ENCODE measurements at regions not wholly inside any gene's neighbourhood (a gene's known extent, or its start where the extent isn't known, plus 50 kb on each side); places are given as distances from the start of the nearest gene placed in this dataset.
A peak's percentile ranks its signal among the peaks of the same experiment; 100 is the strongest.

DNA sequence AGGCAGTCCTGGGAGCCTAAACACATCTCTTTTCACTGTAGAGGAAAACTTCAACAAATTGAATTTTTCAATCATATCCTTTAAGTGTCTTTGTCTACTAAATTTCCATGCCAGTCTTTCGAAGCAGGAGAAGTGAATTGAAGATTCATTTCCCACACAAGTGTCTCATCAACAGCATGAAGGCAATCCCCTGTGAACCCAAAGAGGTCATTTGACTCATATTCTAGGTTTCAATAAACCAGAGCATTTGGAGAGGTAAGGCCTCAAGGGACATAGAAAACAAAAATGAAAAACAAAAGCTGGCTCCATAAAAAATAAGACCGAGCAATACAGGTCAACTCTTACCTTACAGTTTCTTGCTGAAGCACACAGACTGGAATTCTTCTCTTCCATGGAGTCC, 94.1 kb upstream of the ATP1B1 start:
- ChIA-PET POLR2A (no interaction called here), CTCF (no interaction called here)
- no peak for TF ChIP-seq USF2 (IDR thresholded peaks at IDR 0.05)
- TF ChIP-seq MAZ (IDR thresholded peaks at IDR 0.05; ENCODE audit: borderline replicate concordance, low read depth, low read length), result no peak
- TF ChIP-seq SREBF2 (IDR thresholded peaks at IDR 0.05), result no peak
- TF ChIP-seq HMGXB4 (CRISPR knock-in tag; IDR thresholded peaks at IDR 0.05; ENCODE audit: borderline replicate concordance), result no peak
- no peak for TF ChIP-seq CEBPB (IDR thresholded peaks at IDR 0.05)
- no peak for TF ChIP-seq MYC (IDR thresholded peaks at IDR 0.05; ENCODE audit: borderline replicate concordance, low read length)
- no peak for TF ChIP-seq ESRRA (IDR thresholded peaks at IDR 0.05; ENCODE audit: borderline replicate concordance, low read length)
- TF ChIP-seq MAFK (IDR thresholded peaks at IDR 0.05; ENCODE audit: partially characterized antibody), result no peak
- no peak for TF ChIP-seq BHLHE40 (IDR thresholded peaks at IDR 0.05; ENCODE audit: low read depth, low read length)
- no peak for TF ChIP-seq KDM5A (IDR thresholded peaks at IDR 0.05)
- TF ChIP-seq KDM1A (IDR thresholded peaks at IDR 0.05; ENCODE audit: low read depth), result no peak
- TF ChIP-seq TFCP2L1 (CRISPR knock-in tag; IDR thresholded peaks at IDR 0.05), result no peak
- no peak for DNase-seq (ENCODE audit: low read depth in 1 of 2, low spot score in 1 of 2)
- no peak for FAIRE-seq
- 80% methylated on average over 2 of the region's 2 CpGs for WGBS (ENCODE audit: missing lambda C conversion rate)
- ATAC-seq, result no peak
- Histone ChIP-seq H3K27ac (no peak overlapping the region), H3K4me3 (no peak overlapping the region), H3K4me1 (no peaks in the 10 kb centered on the region), H3K9me3 (no peaks in the 10 kb centered on the region), H3K4me2 (no peak overlapping the region)

DNA sequence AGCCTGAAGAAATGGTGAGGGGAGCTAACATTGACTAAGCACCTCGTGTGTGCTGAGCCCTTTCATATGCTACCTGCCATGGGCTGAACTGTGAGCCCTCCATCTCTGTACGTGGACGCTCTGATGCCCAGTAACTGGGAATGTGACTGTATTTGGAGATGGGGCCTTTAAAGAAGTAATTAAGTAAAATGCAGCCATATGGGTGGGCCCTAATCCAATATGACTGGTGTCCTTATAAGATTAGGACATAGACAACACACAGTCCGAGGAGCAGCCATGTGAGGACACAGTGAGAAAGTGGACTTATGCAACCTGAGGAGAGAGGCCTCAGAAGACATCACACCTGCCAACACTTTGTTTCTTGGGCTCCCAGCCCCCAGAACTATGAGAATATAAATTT, 92.7 kb upstream of the ATP1B1 start:
- FAIRE-seq (no peak), DNase-seq (ENCODE audit: low read depth in 1 of 2, low spot score in 1 of 2) (no peak), ATAC-seq (no peak)
- H3K27ac ChIP-seq, result no peak overlapping the region
- H3K4me3 ChIP-seq, result no peak overlapping the region
- TF ChIP-seq CBX8 (IDR thresholded peaks at IDR 0.05), result no peak
- TF ChIP-seq FOXS1 (CRISPR knock-in tag; IDR thresholded peaks at IDR 0.05), result no peak
- TF ChIP-seq CEBPB (IDR thresholded peaks at IDR 0.05), result no peak
- TF ChIP-seq, protein P1, sequence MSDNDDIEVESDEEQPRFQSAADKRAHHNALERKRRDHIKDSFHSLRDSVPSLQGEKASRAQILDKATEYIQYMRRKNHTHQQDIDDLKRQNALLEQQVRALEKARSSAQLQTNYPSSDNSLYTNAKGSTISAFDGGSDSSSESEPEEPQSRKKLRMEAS (IDR thresholded peaks at IDR 0.05), result no peak
- TF ChIP-seq HOXB5 (CRISPR knock-in tag; IDR thresholded peaks at IDR 0.05), result no peak
- no peak for TF ChIP-seq MAZ (IDR thresholded peaks at IDR 0.05; ENCODE audit: borderline replicate concordance, low read depth, low read length)
- TF ChIP-seq SMC3 (IDR thresholded peaks at IDR 0.05), result no peak
- TF ChIP-seq JUNB (IDR thresholded peaks at IDR 0.05), result no peak
- TF ChIP-seq FOSB (CRISPR knock-in tag; IDR thresholded peaks at IDR 0.05), result no peak
- no peak for TF ChIP-seq NR3C1 (IDR thresholded peaks at IDR 0.05)
- no peak for TF ChIP-seq SREBF2 (IDR thresholded peaks at IDR 0.05)
- TF ChIP-seq POLR2A (IDR thresholded peaks at IDR 0.05; ENCODE audit: low read length), result no peak
- TF ChIP-seq, protein P2, sequence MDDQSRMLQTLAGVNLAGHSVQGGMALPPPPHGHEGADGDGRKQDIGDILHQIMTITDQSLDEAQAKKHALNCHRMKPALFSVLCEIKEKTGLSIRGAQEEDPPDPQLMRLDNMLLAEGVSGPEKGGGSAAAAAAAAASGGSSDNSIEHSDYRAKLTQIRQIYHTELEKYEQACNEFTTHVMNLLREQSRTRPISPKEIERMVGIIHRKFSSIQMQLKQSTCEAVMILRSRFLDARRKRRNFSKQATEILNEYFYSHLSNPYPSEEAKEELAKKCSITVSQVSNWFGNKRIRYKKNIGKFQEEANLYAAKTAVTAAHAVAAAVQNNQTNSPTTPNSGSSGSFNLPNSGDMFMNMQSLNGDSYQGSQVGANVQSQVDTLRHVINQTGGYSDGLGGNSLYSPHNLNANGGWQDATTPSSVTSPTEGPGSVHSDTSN (IDR thresholded peaks at IDR 0.05), result no peak
- TF ChIP-seq HOXB13 (CRISPR knock-in tag; IDR thresholded peaks at IDR 0.05; ENCODE audit: low read depth), result no peak
- CTCF ChIA-PET, result no interaction called here
- no peaks in the 10 kb centered on the region for H3K9me3 ChIP-seq
- H3K4me1 ChIP-seq, result no peaks in the 10 kb centered on the region
- POLR2A ChIA-PET, result no interaction called here
- 65% methylated on average over 4 of the region's 4 CpGs for WGBS (ENCODE audit: missing lambda C conversion rate)
- no peak overlapping the region for H3K4me2 ChIP-seq

DNA sequence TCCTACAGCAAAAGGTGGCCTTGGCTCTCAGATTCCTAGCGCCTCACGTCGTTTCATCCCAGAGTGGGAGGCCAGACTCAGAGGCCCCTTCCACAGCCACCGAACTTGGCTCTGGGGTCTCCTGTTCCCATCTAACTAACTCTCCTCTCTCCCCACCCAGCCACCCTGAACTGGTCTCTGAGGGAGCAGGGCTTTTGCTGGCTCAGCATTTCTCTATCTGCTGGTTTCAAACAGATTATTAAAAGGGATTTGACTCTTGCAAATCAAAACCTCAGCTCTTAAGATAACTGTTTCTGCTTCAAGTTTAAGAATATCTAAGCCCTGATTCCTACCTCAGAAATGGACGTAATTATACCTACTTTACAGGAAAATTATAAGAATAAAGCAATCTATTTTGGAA, 91.0 kb upstream of the ATP1B1 start:
- TF ChIP-seq HOXB13 (CRISPR knock-in tag; IDR thresholded peaks at IDR 0.05; ENCODE audit: low read depth), result no peak
- no peak for TF ChIP-seq SREBF2 (IDR thresholded peaks at IDR 0.05)
- TF ChIP-seq NPAS2 (CRISPR knock-in tag; IDR thresholded peaks at IDR 0.05; ENCODE audit: borderline replicate concordance), result no peak
- peak; percentile 93 for TF ChIP-seq MAFK (IDR thresholded peaks at IDR 0.05; ENCODE audit: partially characterized antibody)
- no peak for TF ChIP-seq MAZ (IDR thresholded peaks at IDR 0.05; ENCODE audit: borderline replicate concordance, low read depth, low read length)
- H3K4me2 ChIP-seq, result no peak overlapping the region
- H3K27ac ChIP-seq, result no peak overlapping the region
- H3K9me3 ChIP-seq, result no peaks in the 10 kb centered on the region
- H3K4me3 ChIP-seq, result no peak overlapping the region
- FAIRE-seq (no peak), ATAC-seq (no peak), DNase-seq (ENCODE audit: low read depth in 1 of 2, low spot score in 1 of 2) (no peak)
- ChIA-PET CTCF (no interaction called here), POLR2A (no interaction called here)
- H3K4me1 ChIP-seq, result no peaks in the 10 kb centered on the region
- 75% methylated on average over 5 of the region's 5 CpGs for WGBS (ENCODE audit: missing lambda C conversion rate)
